GM19035 (cell line): ENCODE measurements at regions not wholly inside any gene's neighbourhood (a gene's known extent, or its start where the extent isn't known, plus 50 kb on each side); places are given as distances from the start of the nearest gene placed in this dataset.

ENCODE experiments used
- ATAC-seq: cut with Tn5 transposase; IDR thresholded peaks from one replicate; pipeline ENCODE4 v1.9.1; 2021; ENCODE audit not compliant: unreplicated experiment

DNA sequence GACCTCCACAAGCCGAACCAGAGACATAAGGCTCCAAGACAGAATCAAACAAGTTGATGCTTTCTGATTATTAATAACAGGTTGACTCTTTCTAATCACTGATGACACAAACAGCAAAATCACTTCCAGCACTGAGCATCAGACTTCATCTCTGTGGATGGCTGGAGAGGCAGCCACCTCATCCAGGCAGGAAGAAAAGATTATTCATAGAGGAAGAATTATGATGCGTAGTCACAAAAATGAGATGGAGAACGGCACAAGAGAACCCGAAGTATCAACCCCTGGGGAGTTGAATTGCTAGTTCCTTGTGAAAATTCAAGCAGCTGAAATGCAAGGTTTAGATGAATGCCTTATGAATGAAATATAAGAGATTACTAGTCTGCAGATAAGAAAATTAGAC, 49.9 kb upstream of the LMCD1 start:
- no peak for ATAC-seq
